ENCODE measurements at regions not wholly inside any gene's neighbourhood (a gene's known extent, or its start where the extent isn't known, plus 50 kb on each side); places are given as distances from the start of the nearest gene placed in this dataset.

DNA sequence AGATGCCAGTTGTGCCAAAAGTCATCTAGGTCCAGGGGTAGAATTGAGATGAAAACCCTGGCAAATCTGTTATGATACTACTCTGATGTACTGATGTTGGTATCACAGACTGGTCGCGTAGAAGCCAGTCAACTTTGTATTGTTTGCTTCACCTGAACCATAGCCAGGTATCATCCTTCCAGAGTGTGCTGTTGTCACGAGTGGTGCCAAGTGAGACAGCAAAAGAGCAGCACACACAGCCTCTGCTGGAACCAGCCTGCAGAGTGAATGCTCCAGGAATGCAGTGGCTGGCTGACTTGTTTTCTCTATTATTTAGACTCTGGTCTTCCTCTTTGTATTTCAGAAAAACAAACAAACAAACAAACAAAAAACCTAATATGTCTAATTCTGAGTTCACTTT, 209.5 kb upstream of the HEY2 start:
- in situ Hi-C loops (cut with MboI; ENCODE audit: low sequenced_read_pairs) (no loop called here), dilution Hi-C loops (cut with HindIII; ENCODE audit: low sequenced_read_pairs, unreplicated experiment) (no loop called here), intact Hi-C loops (cut with micrococcal nuclease) (no loop called here)
- BruUV-seq (replicated peaks), result no TSS peak
- no peak overlapping the region for H3K4me3 ChIP-seq (ENCODE audit: insufficient read depth, low read depth, low read length)
- ChIA-PET POLR2A (ENCODE audit: unreplicated experiment) (no interaction called here), CTCF (interaction anchor here (1.0 kb wide), 1 partner anchor 13 kb away, joined by 3 read pairs; no protein-coding TSS in a partner anchor)
- H3K27me3 ChIP-seq (ENCODE audit: control insufficient read depth, insufficient read depth, low read length), result no peaks in the 10 kb centered on the region; the same call in 1 of the 2 replicates
- WGBS, 2 experiments (ENCODE audit: extremely low coverage in 2 of 2, insufficient read length in 1 of 2), result 20% methylated on average over 1 of the region's 3 CpGs; no CpG with 5 or more reads in 1 of the 2 experiments
- H3K9me3 ChIP-seq (ENCODE audit: control insufficient read depth, insufficient read depth, low read length), result no peaks in the 10 kb centered on the region
- no peak overlapping the region for H3K4me2 ChIP-seq (ENCODE audit: low read depth, low read length)
- H3K27ac ChIP-seq (ENCODE audit: insufficient read depth, low read length), result no peak overlapping the region
- no peak overlapping the region for H2AK9ac ChIP-seq (replicated peaks; ENCODE audit: low read depth, low read length, poor library complexity)
- no peak overlapping the region for H3K18ac ChIP-seq (ENCODE audit: low read depth, low read length)
- H2BK120ac ChIP-seq (ENCODE audit: low read depth, low read length), result no peak overlapping the region
- no peak overlapping the region for H2BK5ac ChIP-seq (ENCODE audit: low read depth, low read length, poor library complexity, severe bottlenecking)
- H3K56ac ChIP-seq (ENCODE audit: extremely low read depth, insufficient read depth, low read length), result no peak overlapping the region
- no peak overlapping the region for H2BK15ac ChIP-seq (ENCODE audit: low read depth, low read length)
- H3K23ac ChIP-seq (ENCODE audit: low read depth, low read length), result no peak overlapping the region
- H4K8ac ChIP-seq (ENCODE audit: low read depth in 2 of 2, low read length in 2 of 2), result no peak overlapping the region
- H3K4ac ChIP-seq (ENCODE audit: low read depth, low read length), result no peak overlapping the region
- no peak overlapping the region for H3K9ac ChIP-seq (ENCODE audit: low read depth, low read length)
- DNase-seq (no peak), ATAC-seq (ENCODE audit: low read depth) (no peak)
- no peak overlapping the region for H3K14ac ChIP-seq (replicated peaks; ENCODE audit: low read depth, low read length)
- no peaks in the 10 kb centered on the region for H4K20me1 ChIP-seq (ENCODE audit: insufficient read depth, low read length)
- H2AK5ac ChIP-seq (ENCODE audit: low read depth, low read length), result no peak overlapping the region
- no peak overlapping the region for H2BK20ac ChIP-seq (ENCODE audit: low read depth, low read length)
- H3K36me3 ChIP-seq (ENCODE audit: control insufficient read depth, insufficient read depth, low read length), result no peaks in the 10 kb centered on the region
- no peak overlapping the region for H4K5ac ChIP-seq (ENCODE audit: low read depth, low read length)
- TF ChIP-seq, protein P1, sequence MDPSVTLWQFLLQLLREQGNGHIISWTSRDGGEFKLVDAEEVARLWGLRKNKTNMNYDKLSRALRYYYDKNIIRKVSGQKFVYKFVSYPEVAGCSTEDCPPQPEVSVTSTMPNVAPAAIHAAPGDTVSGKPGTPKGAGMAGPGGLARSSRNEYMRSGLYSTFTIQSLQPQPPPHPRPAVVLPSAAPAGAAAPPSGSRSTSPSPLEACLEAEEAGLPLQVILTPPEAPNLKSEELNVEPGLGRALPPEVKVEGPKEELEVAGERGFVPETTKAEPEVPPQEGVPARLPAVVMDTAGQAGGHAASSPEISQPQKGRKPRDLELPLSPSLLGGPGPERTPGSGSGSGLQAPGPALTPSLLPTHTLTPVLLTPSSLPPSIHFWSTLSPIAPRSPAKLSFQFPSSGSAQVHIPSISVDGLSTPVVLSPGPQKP (IDR thresholded peaks at IDR 0.05; ENCODE audit: borderline replicate concordance, low read depth, low read length), result no peak
- TF ChIP-seq CEBPB (IDR thresholded peaks at IDR 0.05; ENCODE audit: low read depth, low read length) (no peak), MAZ (IDR thresholded peaks at IDR 0.05; ENCODE audit: borderline replicate concordance, low read depth, low read length) (no peak), MXI1 (IDR thresholded peaks at IDR 0.05; ENCODE audit: borderline replicate concordance, low read depth, low read length) (no peak), RAD21 (IDR thresholded peaks at IDR 0.05; ENCODE audit: low read length) (no peak), SMC3 (IDR thresholded peaks at IDR 0.05; ENCODE audit: low read depth, low read length) (no peak), NFE2L2 (IDR thresholded peaks at IDR 0.05; ENCODE audit: low read depth, low read length) (no peak), RCOR1 (IDR thresholded peaks at IDR 0.05; ENCODE audit: insufficient replicate concordance, low read length) (no peak), POLR2A (IDR thresholded peaks at IDR 0.05; ENCODE audit: low read depth, low read length) (no peak), FOS (IDR thresholded peaks at IDR 0.05; ENCODE audit: low read depth, low read length) (no peak), RFX5 (IDR thresholded peaks at IDR 0.05; ENCODE audit: low read depth, low read length) (no peak), CHD1 (IDR thresholded peaks at IDR 0.05; ENCODE audit: low read depth, low read length) (no peak), BHLHE40 (IDR thresholded peaks at IDR 0.05; ENCODE audit: low read depth, low read length) (no peak), MAFK (IDR thresholded peaks at IDR 0.05; ENCODE audit: low read depth, low read length) (no peak)
- TF ChIP-seq, protein P2, sequence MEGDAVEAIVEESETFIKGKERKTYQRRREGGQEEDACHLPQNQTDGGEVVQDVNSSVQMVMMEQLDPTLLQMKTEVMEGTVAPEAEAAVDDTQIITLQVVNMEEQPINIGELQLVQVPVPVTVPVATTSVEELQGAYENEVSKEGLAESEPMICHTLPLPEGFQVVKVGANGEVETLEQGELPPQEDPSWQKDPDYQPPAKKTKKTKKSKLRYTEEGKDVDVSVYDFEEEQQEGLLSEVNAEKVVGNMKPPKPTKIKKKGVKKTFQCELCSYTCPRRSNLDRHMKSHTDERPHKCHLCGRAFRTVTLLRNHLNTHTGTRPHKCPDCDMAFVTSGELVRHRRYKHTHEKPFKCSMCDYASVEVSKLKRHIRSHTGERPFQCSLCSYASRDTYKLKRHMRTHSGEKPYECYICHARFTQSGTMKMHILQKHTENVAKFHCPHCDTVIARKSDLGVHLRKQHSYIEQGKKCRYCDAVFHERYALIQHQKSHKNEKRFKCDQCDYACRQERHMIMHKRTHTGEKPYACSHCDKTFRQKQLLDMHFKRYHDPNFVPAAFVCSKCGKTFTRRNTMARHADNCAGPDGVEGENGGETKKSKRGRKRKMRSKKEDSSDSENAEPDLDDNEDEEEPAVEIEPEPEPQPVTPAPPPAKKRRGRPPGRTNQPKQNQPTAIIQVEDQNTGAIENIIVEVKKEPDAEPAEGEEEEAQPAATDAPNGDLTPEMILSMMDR (conservative IDR thresholded peaks at IDR 0.05; ENCODE audit: low read depth, low read length), result no peak
- TF ChIP-seq, protein P3, sequence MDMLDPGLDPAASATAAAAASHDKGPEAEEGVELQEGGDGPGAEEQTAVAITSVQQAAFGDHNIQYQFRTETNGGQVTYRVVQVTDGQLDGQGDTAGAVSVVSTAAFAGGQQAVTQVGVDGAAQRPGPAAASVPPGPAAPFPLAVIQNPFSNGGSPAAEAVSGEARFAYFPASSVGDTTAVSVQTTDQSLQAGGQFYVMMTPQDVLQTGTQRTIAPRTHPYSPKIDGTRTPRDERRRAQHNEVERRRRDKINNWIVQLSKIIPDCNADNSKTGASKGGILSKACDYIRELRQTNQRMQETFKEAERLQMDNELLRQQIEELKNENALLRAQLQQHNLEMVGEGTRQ (IDR thresholded peaks at IDR 0.05; ENCODE audit: low read depth, low read length), result no peak
- H2AFZ ChIP-seq (replicated peaks; ENCODE audit: low read length, poor library complexity), result no peak overlapping the region
- no peaks in the 10 kb centered on the region for H3K9me1 ChIP-seq (ENCODE audit: insufficient read depth, low read length)
- no peak overlapping the region for H4K91ac ChIP-seq (ENCODE audit: insufficient read depth, low read depth, low read length)
- H3K4me1 ChIP-seq (ENCODE audit: control insufficient read depth, insufficient read depth, low read length), result no peaks in the 10 kb centered on the region
- H3K79me1 ChIP-seq (ENCODE audit: low read depth in 1 of 2, low read length in 2 of 2), result no peaks in the 10 kb centered on the region
